Activated CD4-positive, alpha-beta T cell treated with anti-CD3 and anti-CD28 coated beads for 4 hours (primary cell): ENCODE measurements at regions not wholly inside any gene's neighbourhood (a gene's known extent, or its start where the extent isn't known, plus 50 kb on each side); places are given as distances from the start of the nearest gene placed in this dataset.
"Not testable (repeated sequence)": the region's sequence is repeated elsewhere in the genome, so short reads cannot be mapped to it uniquely, and the experiment has no call there.

ENCODE experiments used
- DNase-seq, 2 donors: peaks; one replicate each; pipeline ENCODE4 v3.0.0-alpha.2; 2020

DNA sequence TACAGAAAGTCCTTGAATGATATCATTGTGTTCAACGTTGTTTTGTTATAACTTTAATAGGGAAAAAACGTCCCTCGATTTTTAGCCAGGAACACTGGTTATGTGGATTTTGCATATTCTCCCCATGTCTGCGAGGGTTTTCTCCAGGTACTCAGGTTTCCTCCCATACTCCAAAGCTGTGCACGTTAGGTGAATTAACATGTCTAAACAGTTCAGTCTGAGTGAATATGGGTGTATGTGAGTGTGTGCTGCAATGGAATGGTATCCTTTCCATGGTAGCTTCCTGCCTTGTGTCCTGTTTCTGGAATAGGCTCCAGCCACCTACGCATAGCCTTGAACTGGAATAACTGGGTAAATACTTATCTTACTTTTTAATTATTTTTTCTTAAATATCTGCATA is 810.8 kb upstream of the ATXN7L3B start:
- no peak for DNase-seq

DNA sequence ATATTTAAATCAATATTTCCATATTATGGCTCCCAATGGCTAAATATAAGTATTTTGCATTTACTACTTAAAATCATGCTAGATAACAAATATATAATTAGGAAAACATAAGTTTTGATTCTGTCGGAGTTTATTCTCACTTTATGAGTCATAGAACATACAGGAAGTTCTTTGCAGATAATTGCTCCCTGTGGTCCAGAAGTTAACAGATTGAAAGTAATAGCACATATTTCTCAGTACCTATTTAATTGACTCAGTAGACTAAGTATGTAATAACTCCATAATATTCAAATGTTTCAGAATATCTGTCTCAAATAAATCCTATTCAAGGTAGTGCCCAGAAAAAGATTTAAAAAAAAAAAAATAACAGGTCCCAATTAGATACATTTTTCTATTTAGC is 806.0 kb upstream of the ATXN7L3B start:
- no peak for DNase-seq

DNA sequence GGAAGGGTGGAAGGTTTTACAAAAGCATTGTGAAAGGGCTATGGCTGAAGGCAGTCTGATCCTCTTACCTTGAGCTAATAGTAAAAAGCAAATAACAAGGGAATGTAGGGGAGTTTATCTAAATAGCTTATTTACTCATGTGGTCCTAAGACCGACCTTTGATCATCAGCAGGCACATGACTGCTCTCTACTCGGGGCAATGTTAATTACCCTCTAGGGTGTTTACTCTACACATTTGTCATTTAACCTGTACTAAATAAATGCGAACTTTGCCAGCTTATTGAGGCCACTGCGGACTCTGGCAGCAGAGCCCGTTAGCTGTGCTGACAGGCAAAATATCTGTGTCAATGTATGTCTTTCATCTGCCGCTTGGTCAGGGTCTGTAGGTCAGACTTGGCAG is 768.3 kb upstream of the ATXN7L3B start:
- DNase-seq = no peak

DNA sequence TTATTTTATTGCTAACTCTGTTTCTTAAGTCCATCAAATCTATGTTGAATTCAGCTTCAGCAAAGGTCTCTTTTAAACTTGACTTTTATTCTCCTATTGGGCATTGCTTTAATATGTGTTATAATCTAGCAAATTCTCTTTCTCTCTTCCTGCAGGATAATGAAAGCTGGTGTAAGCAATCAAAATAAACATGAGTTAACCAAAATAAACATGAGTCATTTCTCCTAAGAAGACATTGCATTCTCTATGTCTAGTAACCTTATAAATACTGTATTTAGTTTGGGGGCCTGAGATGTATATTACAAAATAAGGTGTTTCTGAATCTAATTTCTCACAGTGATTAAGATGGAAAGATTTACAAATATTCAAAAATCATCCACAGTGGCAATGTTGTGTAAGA is 739.1 kb upstream of the ATXN7L3B start:
- no peak for DNase-seq

DNA sequence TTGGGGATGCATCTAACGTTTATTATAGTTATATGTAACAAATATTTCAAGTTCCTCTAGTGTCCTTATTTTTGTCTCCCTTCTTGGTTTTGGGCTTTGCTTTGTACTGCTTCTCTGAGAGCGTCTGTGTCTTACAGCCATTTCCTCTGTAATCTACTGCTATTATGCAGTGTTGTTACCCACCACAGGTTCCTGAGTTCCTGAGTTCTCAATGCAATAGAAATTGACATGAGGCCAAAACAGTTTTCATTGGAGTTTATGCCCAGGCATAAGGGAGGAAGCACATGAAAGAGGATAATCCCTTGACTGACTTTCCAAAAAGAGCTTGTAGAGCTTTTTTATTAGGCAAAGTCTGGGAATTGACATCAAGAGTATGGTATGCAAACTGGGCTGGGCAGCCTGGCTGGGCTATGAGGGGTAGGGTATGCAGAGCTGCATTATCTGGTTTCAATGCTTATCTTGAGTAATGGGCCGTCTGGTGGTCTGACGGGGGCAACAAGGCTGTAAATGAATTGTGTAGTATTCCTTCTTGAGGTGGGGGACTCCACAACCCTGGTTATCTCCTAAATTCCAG is 722.5 kb upstream of the ATXN7L3B start:
- DNase-seq = no peak

DNA sequence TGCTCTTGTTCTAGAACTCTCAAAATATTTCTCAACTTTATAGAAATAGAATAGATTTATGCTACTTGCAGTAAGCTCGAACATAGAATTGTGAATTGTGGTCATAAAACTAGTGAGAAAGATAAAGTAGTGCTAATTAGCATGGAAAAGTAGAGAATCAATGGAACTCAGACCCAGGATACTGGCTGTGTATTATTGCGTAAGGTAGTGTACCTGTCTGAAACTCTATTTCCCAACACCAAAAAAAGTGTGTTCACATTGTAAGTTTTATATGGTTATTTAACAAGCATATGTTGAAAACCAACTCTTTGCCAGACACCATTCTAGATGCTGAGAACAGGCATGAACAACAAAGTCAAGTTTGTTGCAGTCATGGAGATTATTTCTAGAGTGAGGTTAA is 720.5 kb upstream of the ATXN7L3B start:
- no peak for DNase-seq

DNA sequence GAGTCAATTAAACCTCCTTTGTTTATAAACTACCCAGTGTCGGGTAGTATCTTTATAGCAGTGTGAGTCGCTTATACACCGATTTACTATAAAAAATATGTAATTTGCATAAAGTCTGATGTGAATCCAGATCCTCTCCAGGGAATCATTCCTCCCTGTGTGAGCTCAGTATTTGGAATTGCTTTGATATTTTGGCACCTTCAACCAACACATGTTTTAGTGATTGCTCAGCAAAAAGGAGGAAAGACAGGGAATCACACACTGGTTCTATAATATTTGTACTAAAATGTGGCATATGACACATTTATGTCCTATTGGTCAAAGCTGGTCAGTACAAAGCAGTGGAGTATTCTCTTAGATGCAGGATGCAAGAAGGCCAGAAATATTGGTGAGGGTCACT is 703.9 kb upstream of the ATXN7L3B start:
- DNase-seq = no peak

DNA sequence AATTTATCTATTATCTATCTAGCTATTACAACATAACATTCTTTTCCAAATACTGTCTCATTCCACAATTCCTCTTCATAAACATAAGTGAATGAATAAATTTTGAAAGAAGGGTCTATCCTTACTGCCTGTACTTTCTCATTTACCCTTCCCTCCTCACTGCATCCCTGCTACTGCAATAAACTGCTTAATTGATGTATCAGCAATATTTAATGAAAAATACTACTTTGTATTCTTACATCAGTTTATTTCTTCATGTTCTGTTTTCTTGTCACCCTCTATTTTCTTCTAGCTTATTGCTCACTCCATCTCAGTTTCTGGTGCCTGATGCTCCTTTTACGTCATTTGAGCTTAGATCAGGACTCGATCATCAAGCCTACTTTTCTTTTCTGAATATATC is 695.7 kb upstream of the ATXN7L3B start:
- no peak for DNase-seq

DNA sequence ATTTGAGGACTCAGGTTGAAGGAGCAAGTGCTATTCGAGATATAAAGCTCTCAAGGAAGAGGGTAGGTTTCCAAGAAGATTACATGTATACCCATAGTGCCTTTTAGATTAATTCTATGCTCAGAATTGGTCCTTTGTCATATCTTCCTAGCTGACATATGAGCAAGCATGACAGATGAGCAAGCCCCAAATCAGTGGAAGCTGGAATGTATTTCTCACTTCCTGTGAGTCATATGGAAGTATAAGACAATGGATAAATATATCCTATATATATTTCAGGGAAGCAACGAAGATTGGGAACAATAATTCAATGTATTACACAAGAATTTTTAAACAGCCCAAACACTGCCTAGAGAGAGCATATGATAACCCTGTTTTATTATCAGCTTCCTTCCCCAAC is 674.1 kb upstream of the ATXN7L3B start:
- DNase-seq = no peak

DNA sequence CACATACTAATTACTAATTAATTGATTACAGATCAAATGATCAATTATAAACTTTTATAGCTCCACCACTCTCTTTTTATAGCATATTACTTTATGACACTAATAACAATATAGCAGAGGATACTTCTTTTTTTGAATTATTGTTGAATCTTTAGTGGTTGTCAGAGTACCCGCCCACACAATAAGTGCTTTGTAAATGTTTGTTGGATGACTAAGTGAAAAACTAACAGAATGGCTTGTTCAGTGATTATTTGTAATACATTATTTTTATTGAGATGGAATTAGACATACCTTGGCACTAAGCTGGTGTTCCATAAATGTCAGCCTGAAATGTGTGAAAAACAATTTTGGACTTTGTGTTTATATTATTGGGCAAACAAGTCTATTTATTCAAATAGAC is 670.5 kb upstream of the ATXN7L3B start:
- DNase-seq = no peak

DNA sequence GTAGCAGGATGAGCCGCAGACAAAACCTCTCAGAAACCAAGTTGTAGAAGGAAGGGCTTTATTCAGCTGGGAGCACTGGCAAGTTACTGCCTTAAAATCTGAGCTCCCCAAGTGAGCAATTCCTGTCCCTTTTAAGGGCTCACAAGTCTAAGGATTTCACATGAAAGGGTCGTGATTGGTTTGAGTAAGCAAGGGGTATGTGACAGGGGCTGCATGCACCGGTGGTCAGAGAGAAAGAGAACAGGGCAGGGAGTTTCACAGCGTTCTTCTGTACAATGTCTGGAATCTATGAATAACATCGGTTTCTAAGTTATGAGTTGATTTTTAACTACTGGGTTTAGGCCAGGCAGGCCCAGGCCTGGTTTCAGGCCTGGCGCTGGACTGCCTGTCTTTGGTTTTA is 660.3 kb upstream of the ATXN7L3B start:
- not testable (repeated sequence) for DNase-seq

DNA sequence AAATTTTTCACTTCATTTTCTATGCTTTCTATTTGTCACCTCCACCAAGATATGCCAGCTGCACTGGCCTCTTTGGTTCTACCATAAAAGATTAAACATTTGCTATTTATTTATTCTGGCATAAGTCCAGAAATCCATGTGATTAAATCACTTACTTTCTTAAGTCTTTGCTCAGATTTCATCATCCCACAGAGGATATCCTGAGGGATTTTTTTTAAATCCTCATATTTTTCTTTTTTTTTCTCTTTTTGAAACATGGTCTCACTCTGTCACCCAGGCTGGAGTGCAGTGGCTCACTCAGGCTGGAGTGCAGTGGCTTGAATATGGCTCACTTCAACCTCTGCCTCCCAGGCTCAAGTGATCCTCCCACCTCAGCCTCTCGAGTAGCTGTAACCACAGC is 645.4 kb upstream of the ATXN7L3B start:
- DNase-seq = no peak

DNA sequence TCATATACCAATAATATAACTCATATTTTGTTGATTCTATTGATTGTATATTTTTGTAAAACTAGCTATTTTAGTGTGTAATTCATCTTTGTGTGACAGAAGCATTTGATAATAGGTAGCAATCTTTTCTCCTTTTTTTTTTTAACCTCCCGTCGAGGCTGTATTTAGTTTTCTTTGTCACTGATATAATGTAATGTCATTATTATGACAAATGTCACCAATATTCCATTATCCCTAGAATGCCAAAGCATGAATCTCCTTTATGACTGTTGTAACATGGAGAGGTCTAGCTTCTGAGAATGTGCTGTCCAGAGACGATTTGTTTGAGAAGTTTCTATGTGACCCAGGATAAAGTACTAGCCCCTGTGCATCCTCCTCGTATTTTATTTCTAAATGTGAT is 639.0 kb upstream of the ATXN7L3B start:
- no peak for DNase-seq

DNA sequence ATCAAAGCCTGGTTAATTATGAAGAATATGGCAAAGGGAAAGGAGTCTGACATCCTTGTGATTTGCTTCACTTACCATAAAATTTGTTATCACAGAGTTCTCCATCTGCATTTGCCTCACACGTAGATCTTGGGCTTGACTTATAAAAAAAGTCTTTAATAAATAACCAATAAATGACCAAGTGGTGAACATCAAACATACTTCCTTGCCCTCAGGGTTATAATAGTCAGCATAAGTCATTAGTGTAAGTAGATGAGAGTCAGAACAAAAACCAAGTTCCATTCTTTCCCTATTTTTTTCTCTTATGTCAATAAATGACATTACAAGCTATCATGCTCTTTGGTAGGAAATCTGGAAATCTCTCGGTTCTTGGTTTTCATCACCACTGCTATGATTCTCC is 635.4 kb upstream of the ATXN7L3B start:
- no peak for DNase-seq

DNA sequence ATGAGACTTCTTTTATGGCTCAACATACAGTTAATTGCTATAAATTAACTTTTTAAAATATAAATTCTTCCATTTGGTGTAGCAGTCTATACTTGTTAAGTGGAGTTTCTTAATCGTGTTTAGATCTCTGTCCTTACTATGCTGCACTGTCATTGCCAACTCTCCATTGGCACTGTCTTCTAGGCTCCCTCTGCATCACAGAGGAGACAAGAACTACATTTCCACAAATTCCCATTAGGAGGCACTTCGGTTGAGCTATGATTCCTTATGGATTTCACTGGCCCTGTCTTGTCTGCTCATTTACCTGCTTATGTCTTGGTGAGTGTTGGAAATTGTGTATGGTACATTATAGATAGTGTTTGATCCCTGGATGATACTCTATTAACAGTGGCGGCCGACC is 630.9 kb upstream of the ATXN7L3B start:
- DNase-seq = no peak

DNA sequence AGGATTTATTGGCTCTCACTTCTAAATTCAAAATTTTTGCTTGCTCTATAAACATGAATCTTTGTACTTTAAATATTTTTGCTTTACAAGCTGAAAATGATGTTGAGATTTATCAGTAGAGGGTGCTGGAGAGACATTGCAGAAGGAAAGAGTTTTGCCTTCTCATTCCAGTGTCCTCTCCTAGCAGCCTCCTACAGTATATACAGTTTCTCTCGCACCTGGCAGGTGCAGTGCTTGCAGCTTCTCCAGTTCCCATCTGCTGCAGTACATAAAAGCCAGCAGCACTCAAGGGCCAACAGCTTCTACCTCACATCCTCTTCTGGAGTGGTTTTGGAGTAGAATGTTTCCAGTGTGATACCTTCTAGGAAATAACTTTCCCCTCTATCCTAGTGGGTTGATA is 601.8 kb upstream of the ATXN7L3B start:
- no peak for DNase-seq

DNA sequence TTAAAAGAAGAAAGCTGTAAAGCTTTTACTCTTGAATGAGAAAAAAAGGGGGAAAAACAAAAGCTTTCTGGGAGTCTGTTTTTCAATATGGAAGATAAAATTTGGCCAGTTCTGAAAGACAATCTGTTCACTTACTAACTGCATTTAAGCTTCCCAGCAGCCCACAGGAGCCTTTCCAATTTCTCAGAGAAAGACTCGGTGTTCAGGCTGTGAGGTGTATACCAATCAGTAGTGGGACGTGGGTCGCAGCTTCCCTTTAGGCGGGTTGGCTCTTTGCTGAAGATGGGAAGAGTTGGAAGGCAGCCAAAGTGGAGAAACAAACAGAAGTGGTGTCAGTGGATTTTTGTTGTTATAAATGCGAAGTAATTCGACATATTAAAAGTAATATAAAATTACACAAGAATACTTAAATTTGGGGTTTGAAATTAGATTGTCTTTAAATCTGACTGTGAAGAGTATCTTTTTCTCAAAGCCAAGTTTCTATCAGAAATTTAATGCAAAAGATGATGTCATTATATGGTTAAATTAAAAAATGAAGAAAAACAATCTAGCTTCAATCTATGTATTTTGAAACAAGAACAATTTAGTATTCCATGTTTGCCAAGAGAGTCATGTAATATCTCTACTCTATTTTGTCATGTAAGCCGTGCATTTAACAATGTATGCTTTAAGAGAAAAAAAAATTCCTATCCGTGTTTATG is 590.2 kb upstream of the ATXN7L3B start:
- no peak for DNase-seq

DNA sequence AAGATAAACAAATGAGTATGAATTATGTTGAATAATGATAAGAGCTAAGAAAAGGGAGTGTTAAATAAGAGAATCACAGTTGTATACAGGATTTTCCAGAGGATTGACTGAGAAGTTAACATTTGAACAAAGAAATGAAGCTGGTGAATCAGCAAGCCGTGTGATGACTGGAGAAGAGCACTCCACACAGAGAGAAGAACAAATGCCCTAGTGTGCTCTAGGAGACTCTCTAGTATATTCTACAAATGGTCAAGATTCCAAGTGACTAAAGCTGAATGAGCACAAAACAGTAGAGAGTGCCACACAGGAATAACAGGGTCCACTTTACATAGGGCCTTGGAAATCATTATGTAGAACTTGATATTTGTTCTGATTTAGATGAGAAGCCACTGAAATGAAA is 587.1 kb upstream of the ATXN7L3B start:
- no peak for DNase-seq

DNA sequence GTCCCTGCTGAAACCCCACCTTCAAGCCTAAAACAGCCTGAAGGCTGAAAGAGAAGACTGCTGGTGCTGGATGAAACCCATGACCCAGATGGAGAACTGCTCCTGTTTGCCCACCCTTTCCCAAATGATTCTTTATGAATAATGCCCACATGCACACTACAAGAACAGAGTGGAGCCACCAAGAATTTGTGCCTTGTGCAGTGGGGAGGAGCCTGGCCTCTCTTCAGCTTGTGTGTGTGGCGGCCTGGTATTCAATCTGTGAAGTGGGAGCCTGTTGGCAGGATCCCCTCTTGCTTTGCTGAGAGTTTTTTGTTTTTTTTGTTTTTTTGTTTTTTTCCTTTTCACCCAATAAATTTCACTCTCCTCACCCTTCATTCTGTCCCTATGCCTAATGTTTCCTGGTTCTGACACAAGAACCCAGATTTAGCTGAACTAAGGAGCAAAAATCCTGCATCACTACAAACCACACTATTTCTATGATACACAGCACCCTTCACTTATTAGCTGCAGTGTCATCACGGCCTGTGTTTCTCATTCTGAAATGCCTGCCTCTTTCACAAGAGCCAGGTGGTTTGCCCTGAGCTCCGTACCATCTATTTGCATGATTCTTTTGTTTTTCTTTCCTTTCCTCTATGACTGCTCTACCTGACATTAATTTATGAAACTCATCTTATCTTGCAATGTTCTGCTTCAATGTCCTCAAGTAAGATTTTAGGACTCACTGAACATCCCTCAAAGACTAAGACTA is 585.5 kb upstream of the ATXN7L3B start:
- no peak for DNase-seq

DNA sequence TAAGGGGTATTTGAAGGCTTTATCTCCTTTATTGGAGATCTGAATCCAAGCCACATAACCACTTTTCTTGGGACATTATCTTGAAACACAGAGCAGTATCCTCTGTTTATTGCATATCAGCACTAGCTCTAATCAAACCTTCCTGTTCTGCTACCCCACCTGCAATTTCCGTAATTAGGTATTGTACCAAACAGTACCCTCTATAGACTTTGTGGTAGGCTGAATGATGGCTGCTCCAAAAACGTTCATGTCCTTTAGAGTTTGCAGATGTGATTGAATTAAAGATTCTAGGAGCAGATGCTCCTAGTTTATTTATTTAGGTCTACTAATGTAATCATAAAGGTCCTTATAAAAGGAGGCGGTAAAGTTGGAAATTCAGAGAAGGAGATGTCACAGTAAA is 573.0 kb upstream of the ATXN7L3B start:
- DNase-seq = no peak

DNA sequence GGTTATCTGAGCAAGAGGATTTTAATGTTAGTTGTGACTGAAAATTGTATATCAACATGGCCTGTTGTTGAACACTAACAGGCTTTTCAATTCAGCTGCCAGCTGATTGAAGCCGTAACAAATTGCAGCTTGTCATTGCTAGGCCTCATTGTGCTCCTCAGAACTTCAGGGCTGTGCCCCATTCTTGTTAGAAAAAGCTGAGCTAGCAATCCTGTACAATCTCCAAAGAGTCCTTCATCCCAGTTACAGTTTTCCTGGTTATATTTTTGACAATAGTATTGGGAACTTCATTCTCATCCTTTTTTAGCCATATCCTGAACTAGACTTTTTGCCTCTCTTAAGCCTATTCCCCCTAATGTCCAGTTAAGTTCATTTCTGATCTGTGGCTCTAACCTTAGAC is 564.1 kb upstream of the ATXN7L3B start:
- no peak for DNase-seq

DNA sequence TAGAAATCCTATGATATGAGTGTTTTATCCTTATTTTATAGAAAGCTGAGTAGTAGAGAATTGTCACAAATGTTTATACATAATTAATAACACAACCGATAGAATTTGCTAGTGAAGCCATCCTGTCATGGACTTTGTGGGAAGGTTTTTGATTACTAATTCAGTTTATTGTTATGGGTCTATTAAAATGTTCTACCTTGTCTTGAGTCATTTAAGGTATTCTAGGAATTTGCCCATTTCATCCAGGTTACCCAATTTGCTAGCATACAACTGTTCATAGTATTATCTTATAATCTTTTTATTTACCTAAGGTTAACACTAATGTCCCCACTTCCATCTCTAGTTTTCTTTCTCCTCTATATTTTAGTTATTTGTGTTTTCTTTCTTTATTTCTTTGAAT is 553.1 kb upstream of the ATXN7L3B start:
- DNase-seq = no peak

DNA sequence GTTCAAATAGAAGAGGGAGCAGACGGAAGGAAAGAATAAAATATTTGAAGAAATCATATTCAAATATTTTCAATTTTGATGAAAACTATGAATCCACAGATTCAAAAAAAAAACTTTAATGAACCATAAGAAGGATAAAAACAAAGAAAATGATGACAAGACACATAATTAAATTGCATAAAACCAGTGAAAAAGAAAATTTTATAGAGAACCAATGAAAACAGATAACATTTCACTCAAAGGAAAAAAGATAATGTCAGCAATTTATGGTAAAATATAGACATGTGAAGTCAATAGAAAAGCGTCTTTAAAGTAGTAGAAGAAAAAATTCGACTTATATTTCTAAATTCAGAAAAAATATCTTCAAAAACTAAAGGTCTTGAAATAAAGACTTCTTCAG is 546.5 kb upstream of the ATXN7L3B start:
- no peak for DNase-seq

DNA sequence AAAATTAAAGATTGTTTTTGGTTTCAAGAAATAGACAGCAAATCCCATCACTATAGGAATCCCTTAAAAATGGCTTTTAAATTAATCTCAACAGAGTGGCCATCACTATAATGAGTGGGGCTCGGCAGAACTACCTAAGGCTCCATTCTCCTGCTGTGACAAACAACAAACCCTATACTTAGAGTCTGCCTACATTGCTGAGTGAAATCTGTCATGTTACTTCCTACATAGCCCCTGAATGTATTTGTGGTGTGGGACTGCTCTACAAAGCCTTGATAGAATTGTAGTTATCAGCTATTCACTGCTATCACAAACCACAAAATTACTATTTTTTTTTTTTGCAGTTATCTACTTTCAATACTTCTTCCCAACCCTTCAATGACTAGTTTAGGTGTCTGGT is 538.7 kb upstream of the ATXN7L3B start:
- no peak for DNase-seq

DNA sequence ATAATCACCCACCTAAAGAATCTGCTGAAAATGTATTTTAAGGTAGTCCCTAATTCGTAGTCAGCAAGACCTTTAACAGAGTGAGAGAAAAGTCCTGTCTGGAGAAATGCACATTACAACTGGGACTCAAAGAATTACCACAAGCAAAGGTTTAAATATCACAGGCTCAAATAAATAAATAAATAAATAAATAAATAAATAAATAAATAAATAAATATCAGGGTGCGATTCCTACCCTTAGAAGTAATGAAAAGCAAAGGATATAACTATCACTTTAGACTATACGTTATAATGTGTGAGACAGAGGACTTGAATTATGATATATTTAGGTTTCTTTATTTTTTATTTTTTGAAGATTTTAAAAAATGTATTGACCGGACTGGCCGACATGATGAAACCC is 522.5 kb upstream of the ATXN7L3B start:
- DNase-seq = no peak
